Effector memory CD8-positive, alpha-beta T cell (primary cell): ENCODE measurements at regions not wholly inside any gene's neighbourhood (a gene's known extent, or its start where the extent isn't known, plus 50 kb on each side); places are given as distances from the start of the nearest gene placed in this dataset.

ENCODE experiments used
- ATAC-seq: fragments of 150-1000 bp; cut with Tn5 transposase; replicated peaks from 2 replicates; pipeline ENCODE4 v1.10.0; 2021; ENCODE audit warnings: mild to moderate bottlenecking, moderate library complexity
- DNase-seq, 3 experiments: peaks; one replicate each; pipeline ENCODE4 v3.0.0; 2021
- H3K27ac Mint-ChIP-seq, 2 donors: one replicate each; pipeline ENCODE4 v1.8.0; 2022; ENCODE audit warnings: mild to moderate bottlenecking in 2 of 2, mixed read lengths in 2 of 2, moderate library complexity in 2 of 2
- H3K27me3 Mint-ChIP-seq, 2 donors: one replicate each; pipeline ENCODE4 v1.8.0; 2022; ENCODE audit warnings: mixed read lengths in 2 of 2
- H3K36me3 Mint-ChIP-seq: one replicate; pipeline ENCODE4 v1.8.0; 2022; ENCODE audit warnings: mild to moderate bottlenecking, moderate library complexity, mixed read lengths; ENCODE audit not compliant: insufficient read depth
- H3K4me1 Mint-ChIP-seq, 2 donors: one replicate each; pipeline ENCODE4 v1.8.0; 2022; ENCODE audit warnings: low read depth in 2 of 2, mixed read lengths in 2 of 2
- H3K4me3 Mint-ChIP-seq, 2 donors: one replicate each; pipeline ENCODE4 v1.8.0; 2022; ENCODE audit warnings: mild to moderate bottlenecking in 2 of 2, mixed read lengths in 2 of 2, moderate library complexity in 2 of 2
- H3K9me3 Mint-ChIP-seq, 2 donors: one replicate each; pipeline ENCODE4 v1.8.0; 2022; ENCODE audit warnings: mixed read lengths in 2 of 2

GRCh38 chr4:31995943-31996901, 1276.1 kb downstream of the PCDH7 start:
- DNase-seq: no peak
- H3K27ac Mint-ChIP-seq: no peak overlapping the region
- no peaks in the 10 kb centered on the region for H3K27me3 Mint-ChIP-seq
- no peaks in the 10 kb centered on the region for H3K36me3 Mint-ChIP-seq
- ATAC-seq: no peak
- no peak overlapping the region for H3K4me3 Mint-ChIP-seq
- H3K4me1 Mint-ChIP-seq: no peaks in the 10 kb centered on the region
- H3K9me3 Mint-ChIP-seq: peaks cover 7 to 15% of the 10 kb centered on the region in 2 donors

DNA sequence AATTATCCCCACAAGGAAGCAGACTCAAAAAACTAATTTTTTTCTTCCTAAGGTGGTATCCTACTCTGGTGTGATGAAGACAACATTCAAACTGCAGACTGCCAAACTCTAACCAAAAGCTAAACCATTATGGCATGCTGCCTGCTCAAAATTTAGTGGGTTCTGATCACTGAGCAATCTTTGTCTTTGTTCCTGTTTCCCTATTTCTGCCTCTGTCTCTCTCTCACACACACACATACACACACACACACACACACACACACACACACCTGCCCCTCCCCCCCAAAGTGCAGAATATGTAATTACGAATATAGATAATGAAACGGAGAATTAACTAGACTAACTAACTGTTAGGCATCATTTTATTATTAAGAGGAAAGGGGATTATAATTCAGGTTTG, 1278.6 kb downstream of the PCDH7 start:
- Mint-ChIP-seq H3K4me3 (no peak overlapping the region), H3K36me3 (no peaks in the 10 kb centered on the region), H3K27me3 (no peaks in the 10 kb centered on the region), H3K4me1 (no peaks in the 10 kb centered on the region), H3K9me3 (peaks cover 7 to 15% of the 10 kb centered on the region in 2 donors), H3K27ac (no peak overlapping the region)
- ATAC-seq (no peak), DNase-seq (no peak)

- Mint-ChIP-seq H3K27me3 (no peaks in the 10 kb centered on the region), H3K4me1 (no peaks in the 10 kb centered on the region), H3K36me3 (no peaks in the 10 kb centered on the region), H3K27ac (no peak overlapping the region), H3K4me3 (no peak overlapping the region), H3K9me3 (peaks cover 7 to 16% of the 10 kb centered on the region in 2 donors)
- ATAC-seq (no peak), DNase-seq (no peak)
Measured at GRCh38 chr4:31999848-32000247, 1279.7 kb downstream of the PCDH7 start.

DNA sequence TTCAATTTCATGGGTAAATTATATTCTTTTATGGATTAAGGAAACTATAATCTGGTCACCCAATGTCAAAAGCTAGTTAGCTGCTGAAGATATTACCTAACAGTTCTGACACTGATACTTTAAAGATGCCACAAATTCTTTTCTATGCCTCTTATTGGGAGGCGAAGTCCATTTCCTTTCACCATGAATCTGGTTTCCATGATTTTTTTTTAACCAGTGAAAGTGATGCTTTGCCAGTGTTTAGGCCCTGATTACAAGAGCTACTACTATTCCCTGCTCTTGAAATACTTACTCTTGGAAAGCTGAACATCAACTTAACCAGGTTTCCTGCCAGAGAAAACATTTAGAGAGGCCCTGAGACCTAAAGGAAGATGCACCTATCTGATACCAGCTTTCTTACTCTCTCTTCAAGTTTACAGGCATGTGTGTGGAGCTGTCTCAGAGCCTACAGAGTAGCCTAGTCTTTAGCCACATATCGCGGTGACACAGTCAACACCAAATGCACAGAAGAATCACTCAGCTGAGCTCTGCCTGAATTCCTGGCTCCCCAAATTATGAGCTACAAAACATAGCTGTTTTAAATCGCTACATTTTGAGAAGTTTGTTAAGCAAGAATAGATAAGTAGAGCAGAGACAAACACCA, 1280.8 kb downstream of the PCDH7 start:
- H3K9me3 Mint-ChIP-seq: peaks cover 13% of the 10 kb centered on the region in 2 donors
- H3K36me3 Mint-ChIP-seq: no peaks in the 10 kb centered on the region
- no peak overlapping the region for H3K4me3 Mint-ChIP-seq
- no peaks in the 10 kb centered on the region for H3K27me3 Mint-ChIP-seq
- DNase-seq (no peak), ATAC-seq (no peak)
- H3K4me1 Mint-ChIP-seq: no peaks in the 10 kb centered on the region
- H3K27ac Mint-ChIP-seq: no peak overlapping the region

DNA sequence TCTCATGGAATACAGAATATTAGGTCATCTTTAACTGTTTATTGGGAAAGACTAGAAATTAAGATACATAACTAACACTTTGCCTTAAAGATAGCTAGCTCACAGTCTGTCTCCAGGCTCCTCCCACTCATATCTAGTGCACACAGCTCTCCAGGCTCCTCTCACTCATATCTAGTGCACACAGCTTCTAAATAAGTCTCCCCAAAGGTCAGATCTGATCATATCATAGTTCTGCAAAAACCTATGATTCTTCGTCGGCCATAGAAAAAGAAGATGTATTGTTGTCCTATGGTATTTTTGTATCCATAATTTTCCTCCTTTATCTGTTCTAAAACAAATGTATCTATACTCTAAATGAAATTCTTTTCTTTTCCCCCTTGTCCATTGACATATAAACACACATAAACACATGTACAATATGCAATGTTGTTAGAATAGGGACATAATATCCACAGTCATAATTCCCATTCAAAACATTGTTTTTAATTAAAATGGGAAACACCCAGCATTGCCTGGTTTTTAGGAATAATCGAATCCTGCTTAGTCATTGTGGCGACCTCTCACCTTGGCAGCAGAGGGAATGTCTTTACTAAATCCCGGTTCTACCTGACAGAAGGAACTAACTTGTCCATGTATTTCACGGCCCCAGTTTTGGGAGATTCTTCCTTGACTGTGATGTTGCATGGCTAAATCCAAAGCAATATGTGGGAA, 1282.0 kb downstream of the PCDH7 start:
- H3K9me3 Mint-ChIP-seq: peaks cover 13 to 14% of the 10 kb centered on the region in 2 donors
- H3K4me1 Mint-ChIP-seq: no peaks in the 10 kb centered on the region
- no peaks in the 10 kb centered on the region for H3K36me3 Mint-ChIP-seq
- no peak overlapping the region for H3K27ac Mint-ChIP-seq
- no peak for DNase-seq
- no peaks in the 10 kb centered on the region for H3K27me3 Mint-ChIP-seq
- no peak overlapping the region for H3K4me3 Mint-ChIP-seq
- ATAC-seq: no peak

GRCh38 chr4:32003548-32003947, 1283.4 kb downstream of the PCDH7 start:
- ATAC-seq (no peak), DNase-seq (no peak)
- Mint-ChIP-seq H3K4me1 (no peaks in the 10 kb centered on the region), H3K4me3 (no peak overlapping the region), H3K27ac (no peak overlapping the region), H3K9me3 (peaks cover 13 to 14% of the 10 kb centered on the region in 2 donors), H3K36me3 (no peaks in the 10 kb centered on the region), H3K27me3 (no peaks in the 10 kb centered on the region)

DNA sequence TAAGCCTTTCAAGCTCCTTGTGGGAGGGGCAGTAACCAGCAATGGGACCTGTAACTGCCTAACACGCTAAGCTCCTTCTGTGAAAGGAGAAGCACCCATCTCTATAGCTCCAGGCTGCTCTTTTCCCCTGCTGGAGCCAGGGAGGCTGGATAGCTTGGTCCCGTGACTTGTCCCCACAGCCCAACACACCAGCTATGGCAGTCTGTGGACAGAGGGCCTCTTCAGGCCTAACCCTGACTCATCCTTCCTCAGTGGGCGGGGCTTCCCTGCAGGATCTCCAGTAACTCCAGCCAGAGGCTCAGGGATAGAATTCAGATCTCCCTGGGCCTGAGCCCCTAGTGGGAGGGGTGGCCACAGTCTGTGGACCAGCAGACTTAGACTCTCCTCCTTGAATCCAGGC, 1290.1 kb downstream of the PCDH7 start:
- Mint-ChIP-seq H3K27me3 (no peaks in the 10 kb centered on the region), H3K27ac (no peak overlapping the region), H3K4me1 (no peaks in the 10 kb centered on the region), H3K36me3 (no peaks in the 10 kb centered on the region), H3K9me3 (peaks cover 6 to 13% of the 10 kb centered on the region in 2 donors), H3K4me3 (no peak overlapping the region)
- ATAC-seq: no peak
- no peak for DNase-seq

- H3K36me3 Mint-ChIP-seq: no peaks in the 10 kb centered on the region
- H3K27me3 Mint-ChIP-seq: no peaks in the 10 kb centered on the region
- no peaks in the 10 kb centered on the region for H3K4me1 Mint-ChIP-seq
- H3K9me3 Mint-ChIP-seq: peaks cover 0 to 7% of the 10 kb centered on the region in 2 donors
- no peak overlapping the region for H3K4me3 Mint-ChIP-seq
- DNase-seq: no peak
- no peak overlapping the region for H3K27ac Mint-ChIP-seq
- no peak for ATAC-seq
Measured at GRCh38 chr4:32022071-32022470, 1301.9 kb downstream of the PCDH7 start.

- no peaks in the 10 kb centered on the region for H3K36me3 Mint-ChIP-seq
- H3K27ac Mint-ChIP-seq: no peak overlapping the region
- H3K9me3 Mint-ChIP-seq: peaks cover 7% of the 10 kb centered on the region in 2 donors
- no peak overlapping the region for H3K4me3 Mint-ChIP-seq
- no peaks in the 10 kb centered on the region for H3K27me3 Mint-ChIP-seq
- DNase-seq (no peak), ATAC-seq (no peak)
- no peaks in the 10 kb centered on the region for H3K4me1 Mint-ChIP-seq
Measured at GRCh38 chr4:32025851-32026459, 1305.8 kb downstream of the PCDH7 start.

DNA sequence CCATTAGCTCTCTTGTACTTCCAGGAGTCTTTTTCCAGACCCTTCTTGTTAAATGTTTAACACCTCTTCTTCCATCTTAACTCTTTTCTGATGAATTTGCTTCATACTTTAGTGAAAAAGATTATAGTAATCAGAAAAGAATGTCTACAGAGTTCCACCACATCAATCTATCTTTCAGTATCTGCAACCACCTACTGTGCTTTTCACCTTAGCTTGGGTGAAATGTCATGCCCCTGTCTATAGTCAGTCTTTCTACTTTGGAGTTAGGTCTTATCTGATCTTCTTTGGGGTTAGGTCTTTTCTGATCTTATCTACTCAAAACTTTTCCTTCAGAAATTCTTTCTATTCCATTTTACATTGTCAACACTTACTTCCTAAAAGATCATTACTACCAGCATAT, 1310.2 kb downstream of the PCDH7 start:
- Mint-ChIP-seq H3K27me3 (no peaks in the 10 kb centered on the region), H3K27ac (no peak overlapping the region), H3K4me1 (no peaks in the 10 kb centered on the region), H3K9me3 (peaks cover 9 to 17% of the 10 kb centered on the region in 2 donors), H3K36me3 (no peaks in the 10 kb centered on the region), H3K4me3 (no peak overlapping the region)
- ATAC-seq (no peak), DNase-seq (no peak)

- Mint-ChIP-seq H3K27me3 (no peaks in the 10 kb centered on the region), H3K4me3 (no peak overlapping the region), H3K9me3 (peaks cover 6 to 17% of the 10 kb centered on the region in 2 donors), H3K27ac (no peak overlapping the region), H3K4me1 (no peaks in the 10 kb centered on the region), H3K36me3 (no peaks in the 10 kb centered on the region)
- no peak for DNase-seq
- ATAC-seq: no peak
Measured at GRCh38 chr4:32031026-32031425, 1310.9 kb downstream of the PCDH7 start.

DNA sequence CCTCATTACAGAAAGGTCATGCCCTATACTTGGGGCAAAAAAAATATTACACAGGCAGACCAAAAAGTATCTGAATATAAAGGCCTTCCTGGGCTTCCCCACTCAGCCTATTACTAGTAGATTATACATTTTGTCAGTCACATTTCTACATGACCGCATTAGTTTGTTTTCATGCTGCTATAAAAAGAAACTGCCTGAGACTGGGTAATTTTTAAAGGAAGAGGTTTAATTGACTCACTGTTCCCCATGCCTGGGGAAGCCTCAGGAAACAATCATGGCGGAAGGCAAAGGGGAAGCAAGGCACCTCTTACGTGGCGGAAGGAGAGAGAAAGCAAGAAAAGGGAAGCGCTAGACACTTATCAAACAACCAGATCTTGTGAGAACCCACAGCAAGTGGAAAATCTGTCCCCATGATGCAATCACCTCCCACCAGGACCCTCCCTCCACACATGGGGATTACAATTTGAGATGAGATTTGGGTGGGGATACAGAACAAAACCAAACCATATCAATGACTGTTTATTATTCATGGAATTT, 1312.0 kb downstream of the PCDH7 start:
- no peak overlapping the region for H3K4me3 Mint-ChIP-seq
- H3K27me3 Mint-ChIP-seq: no peaks in the 10 kb centered on the region
- no peaks in the 10 kb centered on the region for H3K4me1 Mint-ChIP-seq

DNA sequence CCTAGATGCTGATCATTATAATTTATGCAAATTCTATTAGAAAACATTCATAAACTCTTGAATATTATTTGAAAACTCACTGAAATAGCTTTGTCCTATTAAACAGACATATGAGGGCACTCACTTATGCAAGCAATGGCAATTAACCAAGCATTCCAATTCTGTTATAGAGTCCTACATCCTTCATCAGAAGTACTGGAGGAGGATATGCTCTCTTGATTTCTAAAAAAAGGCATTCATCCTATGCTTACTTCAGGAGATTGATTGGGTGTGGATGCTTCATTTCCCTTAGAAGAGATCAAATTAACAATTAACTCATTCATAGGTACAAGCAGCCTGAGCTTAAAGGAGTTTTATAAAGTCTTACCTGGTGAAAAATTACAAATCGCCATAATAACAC, 1317.2 kb downstream of the PCDH7 start:
- Mint-ChIP-seq H3K27ac (no peak overlapping the region), H3K4me1 (no peaks in the 10 kb centered on the region), H3K9me3 (peaks cover 0 to 6% of the 10 kb centered on the region in 2 donors), H3K4me3 (no peak overlapping the region), H3K27me3 (no peaks in the 10 kb centered on the region), H3K36me3 (no peaks in the 10 kb centered on the region)
- DNase-seq: no peak
- ATAC-seq: no peak

More for the DNA sequence above, 1312.0 kb downstream of the PCDH7 start:
- no peak for ATAC-seq
- DNase-seq: no peak
- Mint-ChIP-seq H3K27ac (no peak overlapping the region), H3K36me3 (no peaks in the 10 kb centered on the region), H3K9me3 (peaks cover 8 to 17% of the 10 kb centered on the region in 2 donors)
